Peyer's patch (tissue), 4 donors: ENCODE measurements at regions not wholly inside any gene's neighbourhood (a gene's known extent, or its start where the extent isn't known, plus 50 kb on each side); places are given as distances from the start of the nearest gene placed in this dataset.

Experiments
- CTCF ChIP-seq, 6 experiments: fragments of 450-650 bp in 4 of 6; fragments of 200-600 bp in 2 of 6; sonication (generic) in 1 of 6; IDR thresholded peaks; one replicate each; pipeline ENCODE4 v1.5.1; 2017 to 2019; ENCODE audit warnings: antibody characterized with exemption in 6 of 6, mild to moderate bottlenecking in 3 of 6, moderate library complexity in 1 of 6
- POLR2A ChIP-seq, 2 donors: fragments of 450-650 bp; IDR thresholded peaks; one replicate each; pipeline ENCODE4 v1.5.1; 2017; ENCODE audit warnings: antibody characterized with exemption in 2 of 2, mild to moderate bottlenecking in 2 of 2, moderate library complexity in 2 of 2

- TF ChIP-seq POLR2A (IDR thresholded peaks at IDR 0.05) (no peak), CTCF (IDR thresholded peaks at IDR 0.05) (no peak)
Measured at GRCh38 chr3:44019736-44020135, 221.9 kb upstream of the TOPAZ1 start.
